ENCODE measurements at regions not wholly inside any gene's neighbourhood (a gene's known extent, or its start where the extent isn't known, plus 50 kb on each side); places are given as distances from the start of the nearest gene placed in this dataset.
"Not testable (repeated sequence)": the region's sequence is repeated elsewhere in the genome, so short reads cannot be mapped to it uniquely, and the experiment has no call there.

DNA sequence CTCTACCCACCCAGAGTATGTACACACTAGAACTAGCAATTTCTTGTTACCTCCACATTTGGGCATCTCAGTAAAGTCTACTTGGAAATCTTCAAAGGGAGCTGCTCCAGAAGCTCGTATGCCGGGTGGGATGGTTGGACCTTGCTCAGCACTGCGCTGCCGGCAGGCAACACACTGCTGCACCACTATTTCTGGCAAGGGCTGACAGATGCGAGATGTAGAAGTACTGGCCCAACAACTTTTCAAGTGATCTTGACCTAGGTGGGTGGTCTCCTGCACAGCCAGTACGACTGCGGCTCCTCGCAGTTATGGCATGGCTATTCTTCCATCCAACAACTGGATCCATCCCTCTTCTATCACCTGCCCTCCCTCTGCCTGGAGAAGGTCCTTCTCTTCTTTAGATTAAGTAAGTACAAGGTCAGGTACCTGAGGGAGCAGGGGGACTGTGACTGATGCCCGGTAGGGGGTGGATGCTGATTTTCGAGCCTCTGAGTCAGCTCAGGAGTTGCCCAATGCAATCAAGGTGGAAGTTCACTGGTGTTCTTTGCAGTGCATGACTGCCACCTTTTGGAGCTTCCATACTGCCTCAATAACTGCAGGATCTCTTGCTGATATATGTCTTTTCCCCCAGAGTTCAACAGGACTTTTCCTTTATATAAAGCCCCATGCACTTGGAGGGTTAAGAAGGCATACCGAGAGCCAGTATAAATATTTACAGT is 100.4 kb upstream of the SLC1A4 start:
- no peak overlapping the region for H3K4me3 ChIP-seq
- intact Hi-C loops (cut with DNase I), result no loop called here
- H3K36me3 ChIP-seq, result no peaks in the 10 kb centered on the region
- whole genome bisulfite sequencing, 2 donors, result 78 to 81% methylated on average over 11 of the region's 11 CpGs
- peaks cover 0 to 6% (median 0%) of the 10 kb centered on the region in 4 donors for H3K9me3 ChIP-seq
- no peaks in the 10 kb centered on the region for H3K27me3 ChIP-seq
- no peak overlapping the region for H3K27ac ChIP-seq
- TF ChIP-seq POLR2AphosphoS5 (IDR thresholded peaks at IDR 0.05) (no peak), CTCF (IDR thresholded peaks at IDR 0.05) (no peak)
- no peaks in the 10 kb centered on the region for H3K4me1 ChIP-seq
- no peak for DNase-seq

DNA sequence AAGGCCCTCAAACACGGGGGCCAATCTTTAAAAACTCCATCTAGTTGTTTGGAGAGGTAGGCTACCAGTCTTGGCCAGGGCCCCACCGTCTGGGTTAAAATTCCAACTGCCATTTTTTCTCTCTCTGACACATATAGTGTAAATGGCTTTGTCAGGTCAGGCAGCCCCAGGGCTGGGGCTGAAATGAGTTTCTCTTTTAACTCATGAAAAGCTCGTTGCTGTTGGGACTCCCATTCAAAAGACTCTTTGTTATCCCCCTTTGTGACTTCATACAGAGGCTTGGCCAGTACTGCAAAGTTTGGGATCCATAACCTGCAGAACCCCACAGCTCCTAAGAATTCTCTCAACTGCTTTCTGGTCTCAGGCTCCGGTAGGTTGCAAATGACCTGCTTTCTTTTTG is 99.4 kb upstream of the SLC1A4 start:
- intact Hi-C loops (cut with DNase I), result no loop called here
- no peak for TF ChIP-seq POLR2AphosphoS5 (IDR thresholded peaks at IDR 0.05)
- no peak for TF ChIP-seq POLR2A (IDR thresholded peaks at IDR 0.05)
- TF ChIP-seq CTCF (IDR thresholded peaks at IDR 0.05), result no peak
- no peak for TF ChIP-seq EP300 (IDR thresholded peaks at IDR 0.05)
- no peak for DNase-seq

GRCh38 chr2:64896572-64896971 is 92.6 kb upstream of the SLC1A4 start:
- H3K4me1 ChIP-seq; H3K27ac ChIP-seq; intact Hi-C loops (cut with DNase I); H3K27me3 ChIP-seq; DNase-seq; H3K4me3 ChIP-seq; H3K9me3 ChIP-seq; H3K36me3 ChIP-seq: not testable (repeated sequence)
- WGBS, 2 donors, result 81 to 93% methylated on average over 3 of the region's 3 CpGs

More for the DNA sequence above, 99.4 kb upstream of the SLC1A4 start:
- H3K36me3 ChIP-seq, result no peaks in the 10 kb centered on the region
- H3K9me3 ChIP-seq, result peaks cover 0 to 6% (median 0%) of the 10 kb centered on the region in 4 donors
- no peaks in the 10 kb centered on the region for H3K27me3 ChIP-seq
- H3K4me1 ChIP-seq, result no peaks in the 10 kb centered on the region
- WGBS, 2 donors, result 85% methylated on average over 4 of the region's 4 CpGs
- no peak overlapping the region for H3K27ac ChIP-seq
- H3K4me3 ChIP-seq, result no peak overlapping the region

DNA sequence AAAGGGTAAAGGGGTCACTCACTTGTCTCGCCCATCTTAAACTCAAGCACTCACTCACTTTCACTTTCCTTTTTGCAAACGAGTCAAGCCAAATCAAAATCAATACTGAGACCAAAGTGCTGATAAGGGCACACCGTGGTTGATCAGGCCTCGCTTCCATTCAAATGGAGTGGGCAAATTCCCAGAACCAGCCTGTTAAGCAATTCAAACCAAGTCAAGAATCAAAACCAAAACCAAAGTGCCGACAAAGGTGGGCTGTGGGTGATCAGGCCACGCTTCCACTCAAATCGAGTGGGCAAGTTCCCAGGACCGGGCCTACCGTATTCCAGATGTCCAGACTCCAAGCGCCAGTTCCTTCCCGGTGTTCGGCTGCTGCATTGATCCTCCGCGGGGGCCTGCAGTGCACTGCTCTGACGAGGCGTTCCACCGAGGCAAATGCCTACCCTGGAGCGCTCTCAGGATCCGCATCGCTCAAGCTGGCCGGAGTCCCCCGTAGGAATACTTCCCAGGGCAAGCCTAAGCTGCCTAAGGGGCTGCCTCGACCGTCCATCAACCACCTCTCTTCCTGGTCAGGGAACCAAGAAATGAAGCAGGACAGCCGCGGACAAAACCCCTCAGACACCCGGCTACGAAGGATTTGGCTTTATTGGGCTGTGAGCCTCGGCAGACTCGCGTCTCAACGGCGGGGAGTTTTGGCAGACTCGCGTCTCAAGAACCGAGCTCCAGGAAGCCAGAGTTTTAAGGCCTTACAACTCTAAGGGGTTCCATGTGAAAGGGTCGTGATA is 89.9 kb upstream of the SLC1A4 start:
- intact Hi-C loops (cut with DNase I), result no loop called here
- Histone ChIP-seq H3K4me1 (no peaks in the 10 kb centered on the region), H3K4me3 (no peak overlapping the region), H3K27me3 (no peaks in the 10 kb centered on the region), H3K27ac (no peak overlapping the region), H3K9me3 (no peaks in the 10 kb centered on the region), H3K36me3 (no peaks in the 10 kb centered on the region)
- 91% methylated on average over 37 of the region's 37 CpGs for WGBS, 2 donors
- no peak for DNase-seq
- TF ChIP-seq CTCF (IDR thresholded peaks at IDR 0.05) (no peak), EP300 (IDR thresholded peaks at IDR 0.05) (no peak), POLR2A (IDR thresholded peaks at IDR 0.05) (no peak), POLR2AphosphoS5 (IDR thresholded peaks at IDR 0.05) (no peak)

DNA sequence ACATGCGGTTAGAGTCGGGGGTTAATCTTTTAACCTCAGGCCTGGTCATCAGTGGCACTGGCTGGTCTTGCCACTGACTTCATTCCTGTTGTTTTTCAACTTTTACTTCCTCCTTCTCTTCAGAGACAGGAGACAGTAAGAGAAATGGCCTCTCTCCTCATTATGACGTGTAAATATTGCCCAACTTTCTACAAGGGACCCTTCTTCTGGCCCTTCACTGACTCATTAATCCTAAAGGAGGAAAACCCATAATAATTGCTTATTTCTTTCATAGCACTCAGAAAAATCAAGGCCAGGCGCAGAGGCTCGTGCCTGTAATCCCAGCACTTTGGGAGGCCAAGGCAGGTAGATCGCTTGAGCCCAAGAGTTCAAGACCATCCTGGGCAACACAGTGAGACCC is 89.3 kb upstream of the SLC1A4 start:
- 90 to 92% methylated on average over 6 of the region's 6 CpGs for WGBS, 2 donors
- H3K27ac ChIP-seq; H3K4me1 ChIP-seq; H3K36me3 ChIP-seq; DNase-seq; intact Hi-C loops (cut with DNase I); H3K27me3 ChIP-seq; H3K9me3 ChIP-seq; H3K4me3 ChIP-seq: not testable (repeated sequence)

All from sigmoid colon (tissue), 6 donors.